DOHH2 (cell line): ENCODE measurements at regions not wholly inside any gene's neighbourhood (a gene's known extent, or its start where the extent isn't known, plus 50 kb on each side); places are given as distances from the start of the nearest gene placed in this dataset.
A peak's percentile ranks its signal among the peaks of the same experiment; 100 is the strongest.

Source experiments
- H3F3A ChIP-seq: fragments of 200-600 bp; sonication (generic), shearing (Covaris generic); 2 replicates; pipeline ENCODE4 v1.6.0; 2016; ENCODE audit warnings: antibody characterized with exemption, mild to moderate bottlenecking; ENCODE audit not compliant: control insufficient read depth, insufficient read depth
- H3K27ac ChIP-seq: fragments of 200-600 bp; sonication (generic); 2 replicates; pipeline ENCODE4 v1.5.1; 2014; ENCODE audit warnings: low read depth, mild to moderate bottlenecking, low read length, moderate library complexity
- H3K27me3 ChIP-seq: fragments of 200-600 bp; sonication (generic); 2 replicates; pipeline ENCODE4 v1.6.1; 2014; ENCODE audit warnings: mild to moderate bottlenecking, low read length, mixed read lengths; ENCODE audit not compliant: control insufficient read depth
- H3K36me3 ChIP-seq: fragments of 200-600 bp; sonication (generic); 2 replicates; pipeline ENCODE4 v1.6.1; 2014; ENCODE audit warnings: mild to moderate bottlenecking, low read length, moderate library complexity, mixed read lengths; ENCODE audit not compliant: control insufficient read depth
- H3K4me1 ChIP-seq: fragments of 200-600 bp; sonication (generic); 2 replicates; pipeline ENCODE4 v1.6.1; 2014; ENCODE audit warnings: mild to moderate bottlenecking, low read length, mixed read lengths; ENCODE audit not compliant: control insufficient read depth
- H3K4me2 ChIP-seq: fragments of 200-600 bp; sonication (generic); 2 replicates; pipeline ENCODE4 v1.6.0; 2014; ENCODE audit warnings: mild to moderate bottlenecking, low read length, moderate library complexity
- H3K4me3 ChIP-seq: fragments of 200-600 bp; sonication (generic); 2 replicates; pipeline ENCODE4 v1.5.1; 2014; ENCODE audit warnings: mild to moderate bottlenecking, low read length, mixed read lengths
- H3K79me2 ChIP-seq: fragments of 200-600 bp; sonication (generic); 2 replicates; pipeline ENCODE4 v1.6.1; 2014; ENCODE audit warnings: mild to moderate bottlenecking, low read length, mixed read lengths; ENCODE audit not compliant: control insufficient read depth
- H3K9me2 ChIP-seq: fragments of 200-600 bp; sonication (generic); replicated peaks from 2 replicates; pipeline ENCODE4 v1.6.1; 2014; ENCODE audit warnings: mild to moderate bottlenecking, low read length, mixed read lengths; ENCODE audit not compliant: control insufficient read depth
- H3K9me3 ChIP-seq: fragments of 200-600 bp; sonication (generic); 2 replicates; pipeline ENCODE4 v1.6.1; 2014; ENCODE audit warnings: antibody characterized with exemption, low read length, mixed read lengths; ENCODE audit not compliant: control insufficient read depth, insufficient read depth
- H4K20me1 ChIP-seq: fragments of 200-600 bp; sonication (generic); 2 replicates; pipeline ENCODE4 v1.6.0; 2014; ENCODE audit warnings: low read depth, mild to moderate bottlenecking, antibody characterized with exemption, low read length, moderate library complexity; ENCODE audit not compliant: control insufficient read depth, insufficient read depth
- CTCF ChIP-seq: fragments of 200-600 bp; sonication (generic); IDR thresholded peaks from one replicate; pipeline ENCODE4 v1.5.1; 2014; ENCODE audit warnings: antibody characterized with exemption, mild to moderate bottlenecking, low read depth, low read length; ENCODE audit not compliant: poor library complexity, severe bottlenecking
- EZH2phosphoT487 ChIP-seq: fragments of 200-600 bp; sonication (generic); IDR thresholded peaks from 2 replicates; pipeline ENCODE4 v1.6.1; 2017; ENCODE audit warnings: borderline replicate concordance, mild to moderate bottlenecking, antibody characterized with exemption, low read length, moderate library complexity, mixed read lengths

- Histone ChIP-seq H3K4me2 (no peak overlapping the region), H3K27ac (no peak overlapping the region), H3K4me3 (no peak overlapping the region), H3K9me2 (no peaks in the 10 kb centered on the region), H3K79me2 (no peaks in the 10 kb centered on the region), H3K4me1 (peaks cover 19% of the 10 kb centered on the region), H3K36me3 (no peaks in the 10 kb centered on the region), H3F3A (no peaks in the 10 kb centered on the region), H3K9me3 (no peaks in the 10 kb centered on the region), H4K20me1 (no peaks in the 10 kb centered on the region), H3K27me3 (no peaks in the 10 kb centered on the region)
- TF ChIP-seq EZH2phosphoT487: no peak
- no peak for TF ChIP-seq CTCF
These were observed 373.9 kb upstream of the MC4R start for GRCh38 chr18:60746491-60746890.

GRCh38 chr18:60746919-60747318 is 374.3 kb upstream of the MC4R start:
- Histone ChIP-seq H3K9me2 (no peaks in the 10 kb centered on the region), H3K4me2 (0 out of 2 replicates have a peak overlapping the region, but pooled peaks have one; percentile 5), H3K9me3 (no peaks in the 10 kb centered on the region), H3K27ac (no peak overlapping the region), H3F3A (no peaks in the 10 kb centered on the region), H4K20me1 (no peaks in the 10 kb centered on the region), H3K36me3 (no peaks in the 10 kb centered on the region), H3K4me1 (peaks cover 19% of the 10 kb centered on the region), H3K4me3 (no peak overlapping the region), H3K27me3 (no peaks in the 10 kb centered on the region), H3K79me2 (no peaks in the 10 kb centered on the region)
- TF ChIP-seq EZH2phosphoT487: no peak
- TF ChIP-seq CTCF: no peak

GRCh38 chr18:60753753-60754152 is 381.2 kb upstream of the MC4R start:
- no peaks in the 10 kb centered on the region for H4K20me1 ChIP-seq
- H3K27me3 ChIP-seq: no peaks in the 10 kb centered on the region
- peak overlapping the region; percentile 53 for H3K4me2 ChIP-seq
- no peaks in the 10 kb centered on the region for H3K36me3 ChIP-seq
- H3K27ac ChIP-seq: no peak overlapping the region
- H3K9me3 ChIP-seq: no peaks in the 10 kb centered on the region
- H3K9me2 ChIP-seq: no peaks in the 10 kb centered on the region
- TF ChIP-seq EZH2phosphoT487 (no peak), CTCF (no peak)
- H3F3A ChIP-seq: no peaks in the 10 kb centered on the region
- H3K79me2 ChIP-seq: no peaks in the 10 kb centered on the region
- H3K4me1 ChIP-seq: peaks cover 10% of the 10 kb centered on the region
- 0 out of 2 replicates have a peak overlapping the region, but pooled peaks have one; percentile 18 for H3K4me3 ChIP-seq
